GM23248 (cell line): ENCODE measurements at regions not wholly inside any gene's neighbourhood (a gene's known extent, or its start where the extent isn't known, plus 50 kb on each side); places are given as distances from the start of the nearest gene placed in this dataset.

Experiments
- EZH2 ChIP-seq: fragments of 200-600 bp; sonication (generic); IDR thresholded peaks from 2 replicates; pipeline ENCODE4 v1.6.1; 2018; ENCODE audit warnings: antibody characterized with exemption, mild to moderate bottlenecking; ENCODE audit not compliant: insufficient read depth, poor library complexity, severe bottlenecking
- EZH2phosphoT487 ChIP-seq: fragments of 200-600 bp; sonication (generic); IDR thresholded peaks from 2 replicates; pipeline ENCODE4 v1.6.1; 2018; ENCODE audit warnings: antibody characterized with exemption, moderate library complexity, mild to moderate bottlenecking, low read depth; ENCODE audit not compliant: insufficient read depth

- TF ChIP-seq EZH2phosphoT487 (no peak), EZH2 (no peak)
Observed at GRCh38 chr3:87088430-87088992, 97.6 kb upstream of the VGLL3 start.
